Smooth muscle cell (in vitro differentiated cells): ENCODE measurements at regions not wholly inside any gene's neighbourhood (a gene's known extent, or its start where the extent isn't known, plus 50 kb on each side); places are given as distances from the start of the nearest gene placed in this dataset.

Experiments used
- DNase-seq: peaks from one replicate; lab custom pipeline; 2025; ENCODE audit not compliant: unreplicated experiment; lab: John Stamatoyannopoulos, UW
- H2AFZ ChIP-seq: fragments of 200-600 bp; sonication (generic); 2 replicates; pipeline ENCODE4 v1.6.0; 2016; ENCODE audit warnings: antibody characterized with exemption, low read depth, mild to moderate bottlenecking
- H3F3A ChIP-seq: fragments of 200-600 bp; sonication (generic); 2 replicates; pipeline ENCODE4 v1.6.0; 2017; ENCODE audit warnings: antibody characterized with exemption, low read depth
- H3K27ac ChIP-seq: fragments of 200-600 bp; sonication (generic); 2 replicates; pipeline ENCODE4 v1.5.1; 2016; ENCODE audit warnings: low read depth, mild to moderate bottlenecking
- H3K27me3 ChIP-seq: fragments of 200-600 bp; sonication (generic); 2 replicates; pipeline ENCODE4 v1.6.1; 2016; ENCODE audit warnings: low read depth, mild to moderate bottlenecking
- H3K36me3 ChIP-seq: fragments of 200-600 bp; sonication (generic); 2 replicates; pipeline ENCODE4 v1.5.1; 2016; ENCODE audit warnings: low read depth
- H3K4me1 ChIP-seq: fragments of 200-600 bp; sonication (generic); 2 replicates; pipeline ENCODE4 v1.5.1; 2016; ENCODE audit warnings: low read depth
- H3K4me2 ChIP-seq: fragments of 200-600 bp; sonication (generic); 2 replicates; pipeline ENCODE4 v1.6.0; 2016; ENCODE audit warnings: mild to moderate bottlenecking
- H3K4me3 ChIP-seq: fragments of 200-600 bp; sonication (generic); 2 replicates; pipeline ENCODE4 v1.5.1; 2016; ENCODE audit warnings: mild to moderate bottlenecking
- H3K79me2 ChIP-seq: fragments of 200-600 bp; sonication (generic); 2 replicates; pipeline ENCODE4 v1.6.0; 2016; ENCODE audit warnings: low read depth, mild to moderate bottlenecking
- H3K9ac ChIP-seq: fragments of 200-600 bp; sonication (generic); 2 replicates; pipeline ENCODE4 v1.6.0; 2016; ENCODE audit warnings: low read depth
- H3K9me3 ChIP-seq: fragments of 200-600 bp; sonication (generic); replicated peaks from 2 replicates; pipeline ENCODE4 v1.5.1; 2016; ENCODE audit warnings: low read depth
- H4K20me1 ChIP-seq: fragments of 200-600 bp; sonication (generic); 2 replicates; pipeline ENCODE4 v1.6.0; 2016; ENCODE audit warnings: low read depth
- WGBS: methylation state at CpG from one replicate; pipeline ENCODE4 v1.1.7; 2016; ENCODE audit warnings: low lambda C conversion rate; 5-methylcytosine and 5-hydroxymethylcytosine counted together
- TF ChIP-seq, protein P1 (sequence below): fragments of 200-600 bp; sonication (generic); IDR thresholded peaks from 2 replicates; pipeline ENCODE4 v1.5.1; 2017; ENCODE audit warnings: borderline replicate concordance, mild to moderate bottlenecking, antibody characterized with exemption; ENCODE audit not compliant: insufficient read depth, poor library complexity, severe bottlenecking

DNA sequence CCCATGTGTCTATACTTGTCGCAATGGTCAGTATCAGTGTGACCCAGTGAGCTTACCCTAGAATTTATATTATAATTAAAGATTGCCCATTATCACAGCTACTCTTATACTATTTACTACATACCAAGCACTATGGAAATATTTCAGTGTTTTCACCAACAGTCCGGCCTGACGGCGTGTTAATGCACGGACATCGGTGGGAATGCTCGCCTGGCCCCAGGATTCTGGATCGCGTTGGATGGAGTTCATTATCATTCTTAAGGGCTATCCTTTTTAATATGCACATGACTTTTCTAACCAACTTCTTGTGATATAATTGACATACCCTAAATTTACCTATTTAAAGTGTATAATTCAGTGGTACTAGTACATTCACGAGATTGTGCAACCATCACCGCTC lies 51.8 kb upstream of the AFDN start:
- no peaks in the 10 kb centered on the region for H4K20me1 ChIP-seq
- no peak overlapping the region for H3K4me2 ChIP-seq
- H3K9me3 ChIP-seq: no peaks in the 10 kb centered on the region
- H3K79me2 ChIP-seq: no peaks in the 10 kb centered on the region
- TF ChIP-seq, protein P1, sequence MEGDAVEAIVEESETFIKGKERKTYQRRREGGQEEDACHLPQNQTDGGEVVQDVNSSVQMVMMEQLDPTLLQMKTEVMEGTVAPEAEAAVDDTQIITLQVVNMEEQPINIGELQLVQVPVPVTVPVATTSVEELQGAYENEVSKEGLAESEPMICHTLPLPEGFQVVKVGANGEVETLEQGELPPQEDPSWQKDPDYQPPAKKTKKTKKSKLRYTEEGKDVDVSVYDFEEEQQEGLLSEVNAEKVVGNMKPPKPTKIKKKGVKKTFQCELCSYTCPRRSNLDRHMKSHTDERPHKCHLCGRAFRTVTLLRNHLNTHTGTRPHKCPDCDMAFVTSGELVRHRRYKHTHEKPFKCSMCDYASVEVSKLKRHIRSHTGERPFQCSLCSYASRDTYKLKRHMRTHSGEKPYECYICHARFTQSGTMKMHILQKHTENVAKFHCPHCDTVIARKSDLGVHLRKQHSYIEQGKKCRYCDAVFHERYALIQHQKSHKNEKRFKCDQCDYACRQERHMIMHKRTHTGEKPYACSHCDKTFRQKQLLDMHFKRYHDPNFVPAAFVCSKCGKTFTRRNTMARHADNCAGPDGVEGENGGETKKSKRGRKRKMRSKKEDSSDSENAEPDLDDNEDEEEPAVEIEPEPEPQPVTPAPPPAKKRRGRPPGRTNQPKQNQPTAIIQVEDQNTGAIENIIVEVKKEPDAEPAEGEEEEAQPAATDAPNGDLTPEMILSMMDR: no peak
- H3K4me3 ChIP-seq: no peak overlapping the region
- H3K4me1 ChIP-seq: no peaks in the 10 kb centered on the region
- H3K27ac ChIP-seq: no peak overlapping the region
- H2AFZ ChIP-seq: no peak overlapping the region
- no peak overlapping the region for H3K9ac ChIP-seq
- no peaks in the 10 kb centered on the region for H3K36me3 ChIP-seq
- H3F3A ChIP-seq: no peaks in the 10 kb centered on the region
- DNase-seq: no peak
- WGBS: 95% methylated on average over 11 of the region's 11 CpGs
- H3K27me3 ChIP-seq: no peaks in the 10 kb centered on the region

DNA sequence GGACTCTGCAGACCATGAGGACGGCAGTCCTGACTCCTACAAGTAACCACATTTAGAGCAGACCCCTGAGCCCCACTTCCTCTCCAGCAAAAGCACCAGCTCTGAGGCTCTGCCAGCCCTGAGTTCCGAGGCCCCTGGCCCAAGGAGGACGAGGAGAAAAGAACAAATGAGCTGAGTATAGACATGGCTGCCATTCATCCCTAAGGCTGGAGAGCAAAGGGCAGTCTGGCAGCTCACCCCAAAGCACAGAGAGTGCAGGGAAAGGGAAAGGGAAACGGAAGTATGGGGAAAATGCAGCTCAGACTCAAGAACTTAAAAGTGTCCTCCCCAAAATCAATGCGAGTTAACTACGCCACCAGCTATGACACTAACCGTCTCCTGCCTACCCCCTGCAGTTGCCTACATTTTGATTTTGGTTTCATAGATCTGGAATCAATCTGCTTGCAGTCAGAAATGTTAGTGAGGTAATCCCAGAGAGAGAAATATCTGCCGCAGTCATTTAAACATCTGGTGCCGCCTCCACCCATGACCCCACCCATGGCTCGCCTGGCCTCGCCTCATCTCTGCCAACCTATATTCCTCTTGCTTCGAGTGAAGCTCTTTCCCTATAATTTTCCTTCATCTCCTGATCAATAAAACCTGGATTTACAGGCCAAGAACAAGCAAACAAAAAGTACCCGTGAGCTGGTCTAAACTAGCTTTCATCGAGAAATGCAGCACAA lies 49.6 kb upstream of the AFDN start:
- 87% methylated on average over 14 of the region's 14 CpGs for WGBS
- no peaks in the 10 kb centered on the region for H3K4me1 ChIP-seq
- H4K20me1 ChIP-seq: no peaks in the 10 kb centered on the region
- no peaks in the 10 kb centered on the region for H3K36me3 ChIP-seq
- H3K27ac ChIP-seq: no peak overlapping the region
- TF ChIP-seq, protein P1: no peak
- no peaks in the 10 kb centered on the region for H3K79me2 ChIP-seq
- H3K4me2 ChIP-seq: no peak overlapping the region
- no peak overlapping the region for H3K4me3 ChIP-seq
- no peaks in the 10 kb centered on the region for H3K27me3 ChIP-seq
- H3K9ac ChIP-seq: no peak overlapping the region
- no peak overlapping the region for H2AFZ ChIP-seq
- no peak for DNase-seq
- no peaks in the 10 kb centered on the region for H3F3A ChIP-seq
- no peaks in the 10 kb centered on the region for H3K9me3 ChIP-seq
